ENCODE measurements at regions not wholly inside any gene's neighbourhood (a gene's known extent, or its start where the extent isn't known, plus 50 kb on each side); places are given as distances from the start of the nearest gene placed in this dataset.

- Histone ChIP-seq H3K4me1 (ENCODE audit: control insufficient read depth in 4 of 4, insufficient read depth in 4 of 4, low read length in 3 of 4) (peaks cover 27 to 60% (median 50%) of the 10 kb centered on the region in 4 donors), H3K36me3 (ENCODE audit: control insufficient read depth in 4 of 4, insufficient read depth in 3 of 4, low read depth in 1 of 4, low read length in 3 of 4) (no peaks in the 10 kb centered on the region), H3K27ac (ENCODE audit: low read depth in 1 of 2, low read length in 2 of 2) (peak overlapping the region in 1 of 2 donors; percentile 77), H3K4me3 (ENCODE audit: low read depth in 1 of 3, low read length in 3 of 3) (no peak overlapping the region), H3K9me3 (ENCODE audit: control insufficient read depth in 4 of 4, low read length in 3 of 4) (no peaks in the 10 kb centered on the region), H3K9ac (ENCODE audit: low read depth in 1 of 2, low read length in 2 of 2) (no peak overlapping the region), H3K27me3 (ENCODE audit: control insufficient read depth in 4 of 4, insufficient read depth in 4 of 4, low read length in 3 of 4) (no peaks in the 10 kb centered on the region)
- peak in 1 of 2 donors; percentile 11 for TF ChIP-seq EGR1 (IDR thresholded peaks at IDR 0.05; ENCODE audit: low read depth in 2 of 2)
- peak; percentile 87 for TF ChIP-seq FOXA2 (IDR thresholded peaks at IDR 0.05)
- TF ChIP-seq YY1 (IDR thresholded peaks at IDR 0.05), result peak; percentile 84
- peak; percentile 54 for TF ChIP-seq REST (IDR thresholded peaks at IDR 0.05)
- peak in 1 of 2 donors; percentile 85 for TF ChIP-seq JUND (IDR thresholded peaks at IDR 0.05)
- peak; percentile 71 for TF ChIP-seq TAF1 (conservative IDR thresholded peaks at IDR 0.05)
- TF ChIP-seq GABPA (IDR thresholded peaks at IDR 0.05 in 1 of 2, conservative IDR thresholded peaks at IDR 0.05 in 1 of 2), result no peak
- TF ChIP-seq ZBTB33 (IDR thresholded peaks at IDR 0.05), result no peak
- no peak for TF ChIP-seq CTCF (IDR thresholded peaks at IDR 0.05; ENCODE audit: low read depth, low read length, missing input control)
- peak in 1 of 2 donors; percentile 82 for TF ChIP-seq HNF4A (conservative IDR thresholded peaks at IDR 0.05)
- peak; percentile 82 for TF ChIP-seq FOXA1 (IDR thresholded peaks at IDR 0.05)
- no peak for TF ChIP-seq NR2F2 (IDR thresholded peaks at IDR 0.05)
- no peak for TF ChIP-seq HNF4G (IDR thresholded peaks at IDR 0.05)
- TF ChIP-seq SP1 (IDR thresholded peaks at IDR 0.05), result peak; percentile 63
- TF ChIP-seq MAX (IDR thresholded peaks at IDR 0.05), result peak; percentile 58
- peak; percentile 41 to 54 for TF ChIP-seq RAD21 (IDR thresholded peaks at IDR 0.05)
- TF ChIP-seq ATF3 (IDR thresholded peaks at IDR 0.05), result no peak
- TF ChIP-seq RXRA (IDR thresholded peaks at IDR 0.05), result peak; percentile 75 to 97
- peak; percentile 35 for DNase-seq (ENCODE audit: low spot score)
- WGBS, result 40% methylated on average over 11 of the region's 11 CpGs
Measured at GRCh38 chr2:85951351-85952067, 62.7 kb upstream of the ST3GAL5 start.

Data from liver (tissue), 8 donors.